Activated CD4-positive, alpha-beta T cell treated with anti-CD3 and anti-CD28 coated beads, Interleukin-2, amount 10 ng/mL, durations not matched to agents 24 days and 14 days (primary cell): ENCODE measurements at regions not wholly inside any gene's neighbourhood (a gene's known extent, or its start where the extent isn't known, plus 50 kb on each side); places are given as distances from the start of the nearest gene placed in this dataset.
"Not testable (repeated sequence)": the region's sequence is repeated elsewhere in the genome, so short reads cannot be mapped to it uniquely, and the experiment has no call there.

ENCODE experiments used
- DNase-seq: peaks from one replicate; pipeline ENCODE4 v3.0.0; 2022
- H3K27ac Mint-ChIP-seq: one replicate; pipeline ENCODE4 v1.8.0; 2022; ENCODE audit warnings: mild to moderate bottlenecking, mixed read lengths
- H3K27me3 Mint-ChIP-seq: one replicate; pipeline ENCODE4 v1.8.0; 2022; ENCODE audit warnings: mixed read lengths
- H3K36me3 Mint-ChIP-seq: one replicate; pipeline ENCODE4 v1.8.0; 2022; ENCODE audit warnings: low read depth, mild to moderate bottlenecking, mixed read lengths
- H3K4me1 Mint-ChIP-seq: one replicate; pipeline ENCODE4 v1.8.0; 2021; ENCODE audit warnings: mixed read lengths
- H3K4me3 Mint-ChIP-seq: one replicate; pipeline ENCODE4 v1.8.0; 2022; ENCODE audit warnings: mild to moderate bottlenecking, moderate library complexity, mixed read lengths
- H3K9me3 Mint-ChIP-seq: one replicate; pipeline ENCODE4 v1.8.0; 2021; ENCODE audit warnings: mixed read lengths
- intact Hi-C: fragments of 100-400 bp; cut with micrococcal nuclease; formaldehyde crosslinking; loops from one replicate; pipeline ENCODE4 v1.15.1; 2023

DNA sequence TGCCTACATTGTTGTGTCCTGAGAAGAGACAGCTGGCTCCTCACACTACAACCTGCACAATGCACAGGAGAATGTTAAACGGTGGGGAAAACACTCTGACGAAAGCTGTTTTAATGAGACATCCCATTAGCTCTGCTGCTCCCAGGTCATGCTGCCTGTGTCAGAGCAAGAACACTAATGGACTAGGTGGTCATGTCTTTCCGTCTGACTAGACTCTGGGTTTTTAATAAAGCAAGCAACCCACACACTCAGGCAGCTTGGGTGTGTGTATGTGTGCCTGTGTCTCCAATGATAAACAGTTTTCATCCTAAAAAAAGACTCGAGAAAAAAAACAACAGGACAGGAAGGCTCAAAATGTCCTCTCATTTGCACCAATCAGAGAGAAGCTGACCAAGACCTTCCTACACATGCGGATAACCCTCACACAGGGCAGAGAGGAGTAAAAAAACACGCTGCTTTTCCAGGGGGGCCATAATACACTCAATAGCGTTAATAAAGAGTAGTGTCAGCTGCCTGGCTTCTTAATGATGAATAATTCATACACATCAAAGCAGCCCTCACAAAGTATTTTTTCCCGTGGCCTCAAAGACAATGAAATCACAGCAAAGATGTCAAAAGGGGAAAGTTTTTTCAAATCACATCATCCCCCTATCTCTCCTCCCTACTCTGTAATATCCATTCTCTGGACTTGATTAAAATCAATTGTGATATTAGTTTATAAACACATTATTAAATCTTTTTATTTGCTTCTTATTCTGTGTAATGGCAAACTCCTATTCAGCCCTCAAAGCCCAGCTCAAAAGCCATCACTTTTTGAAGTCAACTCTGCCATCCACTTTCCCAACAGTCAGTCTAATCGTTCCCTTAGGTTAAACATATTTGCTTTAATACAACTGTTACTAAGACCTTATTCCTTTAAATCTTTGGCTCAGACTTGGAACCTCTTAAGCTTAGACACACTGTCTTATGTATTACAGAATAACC, 244.2 kb upstream of the CDH11 start:
- intact Hi-C loops: no loop called here
- DNase-seq: no peak
- no peaks in the 10 kb centered on the region for H3K4me1 Mint-ChIP-seq
- H3K27ac Mint-ChIP-seq: no peak overlapping the region
- no peaks in the 10 kb centered on the region for H3K9me3 Mint-ChIP-seq
- no peak overlapping the region for H3K4me3 Mint-ChIP-seq
- H3K36me3 Mint-ChIP-seq: no peaks in the 10 kb centered on the region
- H3K27me3 Mint-ChIP-seq: no peaks in the 10 kb centered on the region

DNA sequence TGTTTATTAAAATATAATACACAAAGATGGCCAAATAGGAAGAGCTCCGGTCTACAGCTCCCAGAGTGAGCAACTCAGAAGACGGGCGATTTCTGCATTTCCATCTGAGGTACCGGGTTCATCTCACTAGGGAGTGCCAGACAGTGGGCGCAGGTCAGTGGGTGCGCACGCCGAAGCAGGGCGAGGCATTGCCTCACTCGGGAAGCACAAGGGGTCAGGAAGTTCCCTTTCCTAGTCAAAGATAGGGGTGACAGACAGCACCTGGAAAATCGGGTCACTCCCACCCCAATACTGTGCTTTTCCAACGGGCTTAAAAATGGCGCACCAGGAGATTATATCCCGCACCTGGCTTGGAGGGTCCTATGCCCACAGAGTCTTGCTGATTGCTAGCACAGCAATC, 234.9 kb upstream of the CDH11 start:
- H3K27me3 Mint-ChIP-seq, H3K4me1 Mint-ChIP-seq, H3K36me3 Mint-ChIP-seq, H3K4me3 Mint-ChIP-seq, intact Hi-C loops, DNase-seq, H3K9me3 Mint-ChIP-seq, H3K27ac Mint-ChIP-seq: not testable (repeated sequence)

DNA sequence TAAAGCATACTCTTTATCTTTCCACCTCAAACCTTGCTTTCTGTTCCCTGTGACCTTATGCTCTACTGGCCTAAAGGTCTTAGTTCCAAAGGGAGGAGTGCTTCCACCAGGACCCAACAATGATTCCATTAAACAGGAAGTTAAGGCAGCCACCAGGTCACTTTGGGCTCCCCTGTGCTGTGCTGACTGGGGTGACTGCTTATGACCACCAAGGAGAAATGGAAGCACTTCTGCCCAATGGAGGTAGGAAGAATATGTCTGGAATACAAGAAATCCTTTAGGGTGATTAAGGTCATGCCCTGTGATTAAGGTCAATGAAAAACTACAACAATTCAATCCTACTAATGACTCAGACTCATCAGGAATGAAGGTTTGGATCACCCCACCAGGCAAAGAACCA, 233.8 kb upstream of the CDH11 start:
- no peaks in the 10 kb centered on the region for H3K27me3 Mint-ChIP-seq
- intact Hi-C loops: no loop called here
- no peak for DNase-seq
- H3K4me3 Mint-ChIP-seq: no peak overlapping the region
- no peaks in the 10 kb centered on the region for H3K36me3 Mint-ChIP-seq
- no peaks in the 10 kb centered on the region for H3K4me1 Mint-ChIP-seq
- H3K27ac Mint-ChIP-seq: no peak overlapping the region
- H3K9me3 Mint-ChIP-seq: peaks cover 10% of the 10 kb centered on the region

DNA sequence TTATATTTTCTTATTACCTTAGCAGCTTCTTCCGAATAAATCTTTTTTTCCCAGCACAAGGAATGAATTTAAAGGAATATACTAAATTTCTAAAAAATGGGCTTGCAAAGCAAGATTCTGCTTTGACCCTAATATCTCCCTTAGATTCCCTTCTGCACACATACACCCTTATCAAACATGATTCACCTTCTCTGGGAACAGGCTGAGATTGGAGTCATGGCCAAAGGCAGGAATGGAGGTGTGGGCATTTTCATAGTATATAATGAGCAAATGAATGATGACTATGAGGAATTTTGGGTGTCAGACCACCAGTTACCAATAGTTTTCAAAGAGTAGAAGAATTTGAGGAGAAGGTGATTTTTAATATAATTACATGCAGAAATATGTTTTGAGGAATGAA, 231.3 kb upstream of the CDH11 start:
- intact Hi-C loops: no loop called here
- H3K27ac Mint-ChIP-seq: no peak overlapping the region
- H3K4me3 Mint-ChIP-seq: no peak overlapping the region

DNA sequence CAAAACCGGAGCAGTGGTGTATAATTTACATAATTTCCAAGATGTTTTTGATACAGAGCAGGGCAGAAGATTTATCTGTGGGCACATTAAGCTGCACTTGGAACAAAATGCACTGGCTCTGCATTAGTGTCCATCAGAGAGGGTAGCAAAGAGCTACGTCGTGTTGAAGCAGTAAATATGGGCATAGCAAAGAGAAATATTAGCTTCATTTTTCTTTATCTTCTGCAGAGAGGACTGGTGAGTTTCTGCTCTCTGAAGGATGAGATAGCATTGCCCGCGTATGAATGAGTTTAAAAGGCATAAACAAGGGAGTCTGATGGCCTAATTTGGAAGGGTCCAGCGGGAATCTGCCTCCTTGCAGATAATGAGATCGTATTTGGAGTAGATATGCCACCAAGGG, 227.8 kb upstream of the CDH11 start:
- H3K27me3 Mint-ChIP-seq: no peaks in the 10 kb centered on the region
- no peaks in the 10 kb centered on the region for H3K36me3 Mint-ChIP-seq
- H3K4me3 Mint-ChIP-seq: no peak overlapping the region
- no peak overlapping the region for H3K27ac Mint-ChIP-seq
- no peaks in the 10 kb centered on the region for H3K4me1 Mint-ChIP-seq
- no peak for DNase-seq
- intact Hi-C loops: no loop called here
- H3K9me3 Mint-ChIP-seq: peaks cover 6% of the 10 kb centered on the region

More for the DNA sequence above, 231.3 kb upstream of the CDH11 start:
- Mint-ChIP-seq H3K4me1 (no peaks in the 10 kb centered on the region), H3K36me3 (no peaks in the 10 kb centered on the region), H3K9me3 (peaks cover 10% of the 10 kb centered on the region), H3K27me3 (no peaks in the 10 kb centered on the region)
- DNase-seq: no peak

DNA sequence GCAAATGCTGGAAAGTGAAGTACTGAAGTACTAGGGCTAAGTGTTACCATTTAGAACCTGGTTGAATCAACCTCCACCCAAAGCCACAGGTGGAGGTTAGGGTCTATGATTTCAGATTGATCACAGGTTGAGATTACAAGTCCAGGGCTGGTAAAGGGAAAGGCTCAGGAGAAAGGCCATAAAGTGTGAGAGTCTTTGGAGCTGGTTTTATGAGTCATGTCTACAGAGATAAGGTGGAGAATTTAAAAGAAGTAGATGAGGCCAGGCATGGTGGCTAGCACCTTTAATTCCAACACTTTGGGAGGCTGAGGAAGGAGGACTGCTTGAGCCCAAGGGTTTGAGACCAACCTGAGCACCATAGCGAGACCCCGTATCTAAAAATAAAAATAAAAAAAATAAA, 221.7 kb upstream of the CDH11 start:
- H3K9me3 Mint-ChIP-seq: peaks cover 4% of the 10 kb centered on the region

DNA sequence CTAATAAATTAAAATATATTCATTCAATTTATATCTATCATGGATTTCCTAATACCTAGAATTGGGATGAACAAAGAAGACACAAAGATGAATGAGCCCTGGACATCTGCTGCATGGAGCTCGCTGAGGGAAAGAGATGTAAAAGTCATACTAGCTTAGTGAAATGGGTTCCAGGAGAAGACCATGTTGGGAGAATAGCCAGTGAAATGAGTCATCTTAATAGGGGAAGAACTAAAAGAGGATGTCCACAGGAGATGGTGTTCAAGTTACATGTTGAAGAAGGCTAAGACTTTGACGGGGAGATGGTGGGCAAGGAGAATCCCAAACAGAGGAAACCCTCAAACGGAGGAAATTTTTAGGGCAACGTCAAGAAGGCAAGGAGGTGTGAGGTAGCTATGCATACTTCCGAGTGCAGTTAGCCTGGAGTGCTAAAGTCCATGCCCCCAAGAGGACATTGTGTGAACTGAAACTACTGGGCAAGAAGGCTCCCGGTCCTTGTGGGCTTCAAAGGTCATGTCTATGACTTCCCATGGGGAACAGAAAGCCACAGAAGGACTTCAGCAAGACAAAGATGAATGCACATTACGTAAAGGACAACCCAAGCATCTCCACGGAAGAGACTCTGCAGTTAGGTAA, 220.5 kb upstream of the CDH11 start:
- H3K27me3 Mint-ChIP-seq: no peaks in the 10 kb centered on the region
- H3K4me1 Mint-ChIP-seq: no peaks in the 10 kb centered on the region
- no peak for DNase-seq
- H3K9me3 Mint-ChIP-seq: peaks cover 4% of the 10 kb centered on the region
- H3K36me3 Mint-ChIP-seq: no peaks in the 10 kb centered on the region
- H3K27ac Mint-ChIP-seq: no peak overlapping the region
- intact Hi-C loops: no loop called here
- H3K4me3 Mint-ChIP-seq: no peak overlapping the region

More for the DNA sequence above, 221.7 kb upstream of the CDH11 start:
- Mint-ChIP-seq H3K36me3 (no peaks in the 10 kb centered on the region), H3K4me3 (no peak overlapping the region), H3K4me1 (no peaks in the 10 kb centered on the region), H3K27ac (no peak overlapping the region), H3K27me3 (no peaks in the 10 kb centered on the region)
- intact Hi-C loops: no loop called here
- DNase-seq: no peak

DNA sequence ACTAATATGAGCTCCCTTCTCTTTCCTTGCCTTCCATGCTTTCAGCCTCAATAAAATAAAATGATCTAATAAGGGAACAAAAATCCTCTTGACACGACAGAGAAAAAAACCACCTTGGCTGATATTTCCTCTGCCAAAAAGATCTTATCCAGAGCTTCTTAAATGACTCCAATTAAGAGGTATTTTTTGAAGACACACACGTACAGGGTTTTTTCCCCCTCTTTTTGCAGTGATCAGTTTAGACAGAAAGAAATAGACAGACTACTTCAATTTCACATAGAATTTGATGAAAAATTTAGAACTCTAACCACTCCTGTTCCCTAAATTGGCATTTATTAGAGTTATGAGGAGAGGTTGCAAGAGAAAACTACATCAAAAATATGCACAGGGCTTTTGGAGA, 217.2 kb upstream of the CDH11 start:
- no peak overlapping the region for H3K4me3 Mint-ChIP-seq
- intact Hi-C loops: no loop called here
- H3K36me3 Mint-ChIP-seq: no peaks in the 10 kb centered on the region
- H3K27me3 Mint-ChIP-seq: no peaks in the 10 kb centered on the region
- H3K9me3 Mint-ChIP-seq: peaks cover 4% of the 10 kb centered on the region
- no peak for DNase-seq
- no peaks in the 10 kb centered on the region for H3K4me1 Mint-ChIP-seq
- H3K27ac Mint-ChIP-seq: no peak overlapping the region

DNA sequence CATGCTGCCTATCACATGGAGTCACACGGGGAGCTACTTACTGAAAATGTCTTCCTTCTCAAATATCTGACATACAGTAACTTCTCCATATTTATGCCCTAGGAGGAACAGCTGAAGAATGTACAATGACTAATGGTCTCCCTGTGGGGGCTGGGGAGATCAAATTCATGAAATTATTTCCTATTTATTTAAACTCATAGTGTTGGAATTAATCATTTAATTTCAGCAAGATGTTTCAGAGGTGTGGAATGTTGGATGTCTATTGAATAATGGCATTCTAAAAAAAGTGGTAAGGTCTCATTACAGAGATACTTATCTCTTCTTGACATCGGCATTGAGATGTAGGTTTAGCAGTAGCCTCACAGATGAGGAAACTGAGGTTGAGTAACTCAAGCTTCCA, 214.3 kb upstream of the CDH11 start:
- Mint-ChIP-seq H3K4me1 (no peaks in the 10 kb centered on the region), H3K27ac (no peak overlapping the region), H3K9me3 (peaks cover 1% of the 10 kb centered on the region), H3K4me3 (no peak overlapping the region), H3K36me3 (no peaks in the 10 kb centered on the region), H3K27me3 (no peaks in the 10 kb centered on the region)
- DNase-seq: no peak
- intact Hi-C loops: no loop called here

DNA sequence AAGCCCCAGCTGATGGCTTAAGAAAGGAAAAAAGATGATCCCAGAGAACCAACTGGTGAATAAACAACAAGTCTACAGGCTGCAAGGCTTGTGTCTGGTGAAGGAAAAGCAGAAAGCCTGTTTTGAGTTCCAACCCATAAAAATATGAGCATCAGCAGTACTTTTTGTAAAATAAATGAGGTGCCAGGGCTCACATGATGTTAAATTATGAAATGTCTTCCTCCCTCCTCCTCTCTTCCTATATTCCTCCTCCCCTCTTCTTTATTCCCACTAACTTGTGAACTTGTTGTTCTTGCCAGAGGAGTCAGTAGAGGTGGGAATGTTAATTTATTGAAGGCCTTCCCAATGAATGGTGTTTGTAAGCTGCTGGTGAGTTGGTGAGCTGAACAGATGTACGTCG, 212.2 kb upstream of the CDH11 start:
- no peaks in the 10 kb centered on the region for H3K4me1 Mint-ChIP-seq
- no peak overlapping the region for H3K4me3 Mint-ChIP-seq
- no peak overlapping the region for H3K27ac Mint-ChIP-seq
- no peaks in the 10 kb centered on the region for H3K9me3 Mint-ChIP-seq
- H3K36me3 Mint-ChIP-seq: no peaks in the 10 kb centered on the region
- intact Hi-C loops: no loop called here
- no peaks in the 10 kb centered on the region for H3K27me3 Mint-ChIP-seq
- no peak for DNase-seq

DNA sequence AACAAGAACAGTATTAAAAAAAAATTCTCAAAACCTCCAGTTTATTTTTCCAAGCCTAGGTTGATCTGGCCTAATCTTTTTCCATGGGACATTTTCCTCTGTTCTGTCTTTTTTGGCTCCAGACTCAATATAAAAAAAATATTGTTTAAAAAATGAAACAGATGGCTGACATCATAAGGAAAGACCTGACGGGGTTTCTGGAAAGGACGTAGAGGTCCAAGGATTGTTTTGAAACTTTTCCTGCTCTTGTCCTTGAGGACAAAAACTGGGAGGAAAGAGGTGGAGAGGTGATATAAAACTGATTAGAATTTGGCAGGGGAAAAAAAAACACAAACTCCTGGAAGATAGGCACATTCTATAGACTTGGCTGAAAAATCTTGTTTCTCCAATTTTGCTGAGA, 211.4 kb upstream of the CDH11 start:
- no peak overlapping the region for H3K4me3 Mint-ChIP-seq
- no peaks in the 10 kb centered on the region for H3K9me3 Mint-ChIP-seq
- H3K27me3 Mint-ChIP-seq: no peaks in the 10 kb centered on the region
- no peaks in the 10 kb centered on the region for H3K4me1 Mint-ChIP-seq
- no peak overlapping the region for H3K27ac Mint-ChIP-seq
- H3K36me3 Mint-ChIP-seq: no peaks in the 10 kb centered on the region
- intact Hi-C loops: no loop called here
- no peak for DNase-seq

DNA sequence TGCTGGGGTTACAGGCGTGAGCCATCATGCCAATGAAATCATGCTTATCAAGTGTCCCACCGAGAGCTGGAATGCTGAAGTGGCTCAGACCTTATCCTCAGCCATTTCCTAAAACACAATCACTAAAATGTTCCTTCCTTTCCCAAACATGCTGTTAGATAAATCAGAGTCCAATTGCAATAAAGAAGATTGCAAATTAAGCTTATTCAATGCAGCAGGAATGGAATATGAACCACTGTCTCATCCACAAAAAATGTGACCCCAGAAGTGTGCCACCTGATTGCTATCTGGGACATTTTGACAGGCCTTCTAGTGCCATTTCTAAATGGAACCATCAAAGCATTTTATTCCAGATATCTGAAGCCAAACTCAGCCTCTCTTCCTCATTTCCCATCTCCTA, 205.5 kb upstream of the CDH11 start:
- Mint-ChIP-seq H3K27ac (no peak overlapping the region), H3K27me3 (no peaks in the 10 kb centered on the region)

DNA sequence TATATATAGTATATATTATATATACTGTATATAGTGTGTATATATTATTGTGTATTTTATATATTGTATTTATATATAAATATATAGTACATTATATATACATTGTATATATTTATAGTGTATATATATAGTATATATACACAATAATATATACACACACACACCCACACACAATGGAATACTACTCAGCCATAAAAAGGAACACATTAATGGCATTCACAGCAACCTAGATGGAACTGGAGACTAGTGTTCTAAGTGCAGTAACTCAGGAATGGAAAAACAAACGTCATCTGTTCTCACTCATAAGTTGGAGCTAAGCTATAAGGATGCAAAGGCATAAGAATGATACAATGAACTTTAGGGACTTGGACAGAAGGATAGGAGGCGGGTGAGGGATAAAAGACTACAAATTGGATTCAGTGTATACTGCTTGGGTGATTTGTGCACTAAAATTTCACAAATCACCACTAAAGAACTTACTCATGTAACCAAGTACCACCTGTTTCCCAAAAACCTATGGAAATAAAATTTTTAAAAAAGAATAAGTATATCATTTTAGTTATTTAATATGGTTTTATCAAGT, 201.9 kb upstream of the CDH11 start:
- intact Hi-C loops: no loop called here
- DNase-seq: no peak
- Mint-ChIP-seq H3K27me3 (no peaks in the 10 kb centered on the region), H3K36me3 (no peaks in the 10 kb centered on the region), H3K27ac (no peak overlapping the region), H3K9me3 (no peaks in the 10 kb centered on the region), H3K4me3 (no peak overlapping the region), H3K4me1 (no peaks in the 10 kb centered on the region)

More for the DNA sequence above, 205.5 kb upstream of the CDH11 start:
- no peaks in the 10 kb centered on the region for H3K9me3 Mint-ChIP-seq
- no peaks in the 10 kb centered on the region for H3K36me3 Mint-ChIP-seq
- intact Hi-C loops: no loop called here
- no peak overlapping the region for H3K4me3 Mint-ChIP-seq
- DNase-seq: no peak
- H3K4me1 Mint-ChIP-seq: no peaks in the 10 kb centered on the region

DNA sequence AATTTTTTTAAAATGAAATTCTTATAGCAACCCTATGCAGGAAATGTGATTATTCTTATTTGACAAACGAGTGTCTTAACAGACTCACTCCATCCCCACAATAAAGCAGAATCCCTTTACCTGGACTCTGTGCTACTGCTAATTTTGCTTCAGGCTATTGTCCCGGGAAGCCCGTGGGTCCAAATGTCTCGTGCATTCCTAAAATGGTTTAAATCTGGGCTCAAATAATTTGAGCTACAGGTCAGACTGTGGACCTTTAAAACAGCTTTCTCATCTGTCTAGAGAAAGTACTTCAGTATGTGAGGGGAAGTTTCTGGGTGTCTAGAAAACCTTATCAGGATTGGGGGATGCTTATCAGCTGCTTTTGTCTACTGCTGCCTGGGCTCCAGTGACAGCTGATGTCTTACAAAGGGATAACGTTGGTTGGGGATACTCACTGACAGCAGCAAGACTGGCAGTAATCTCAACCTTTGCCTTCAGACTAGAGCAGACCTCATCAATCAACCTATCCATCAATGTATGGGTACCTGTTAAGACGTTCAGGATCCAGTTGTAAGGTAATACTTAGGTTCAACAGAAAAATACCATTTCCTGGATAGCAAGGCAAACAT, 197.9 kb upstream of the CDH11 start:
- no peak for DNase-seq
- Mint-ChIP-seq H3K27ac (no peak overlapping the region), H3K27me3 (no peaks in the 10 kb centered on the region), H3K4me1 (no peaks in the 10 kb centered on the region), H3K36me3 (no peaks in the 10 kb centered on the region), H3K4me3 (no peak overlapping the region), H3K9me3 (no peaks in the 10 kb centered on the region)
- intact Hi-C loops: loop anchor here (2.0 kb wide), 1 partner anchor 189 kb away; no protein-coding TSS in a partner anchor
